ENCODE measurements at regions not wholly inside any gene's neighbourhood (a gene's known extent, or its start where the extent isn't known, plus 50 kb on each side); places are given as distances from the start of the nearest gene placed in this dataset.

DNA sequence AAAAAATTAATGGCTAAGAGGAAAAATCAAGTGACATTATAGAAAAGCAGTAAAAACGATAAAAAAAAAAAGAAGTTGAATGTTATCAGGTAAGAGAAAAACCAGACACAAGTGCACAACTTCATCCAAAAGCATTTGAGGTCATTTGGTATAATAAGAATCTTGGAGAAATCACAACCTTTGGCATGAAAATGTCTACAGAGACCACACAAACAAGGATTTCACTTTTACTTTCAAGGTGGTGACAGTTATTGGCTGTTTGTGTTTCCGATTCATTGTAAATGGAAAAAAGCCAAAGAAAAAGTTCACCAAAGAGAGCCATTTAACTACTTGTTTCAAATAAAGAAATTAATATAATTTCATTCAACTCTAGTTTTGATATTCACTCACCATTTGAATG lies 1193.5 kb downstream of the PCDH9 start:
- no peak for FAIRE-seq
- Histone ChIP-seq H3K36me3 (replicated peaks in 1 of 2; ENCODE audit: control insufficient read depth in 1 of 2, insufficient read depth in 2 of 2, low read length in 2 of 2) (no peaks in the 10 kb centered on the region), H3K4me3 (replicated peaks in 1 of 3; ENCODE audit: insufficient read depth in 1 of 3, low read depth in 2 of 3, low read length in 3 of 3) (no peak overlapping the region), H3K9me3 (ENCODE audit: low read length) (no peaks in the 10 kb centered on the region), H3K9ac (ENCODE audit: insufficient read depth, low read depth, low read length) (no peak overlapping the region), H3K4me1 (ENCODE audit: insufficient read depth, low read length) (no peaks in the 10 kb centered on the region), H2AFZ (ENCODE audit: low read length) (no peak overlapping the region), H3K4me2 (ENCODE audit: low read depth, low read length) (no peak overlapping the region), H4K20me1 (ENCODE audit: insufficient read depth, low read length) (no peaks in the 10 kb centered on the region), H3K27ac (ENCODE audit: extremely low read length, insufficient read depth, low read length) (no peak overlapping the region), H3K27me3 (ENCODE audit: control insufficient read depth in 1 of 2, insufficient read depth in 2 of 2, low read length in 2 of 2) (no peaks in the 10 kb centered on the region), H3K79me2 (ENCODE audit: insufficient read depth, low read length) (no peaks in the 10 kb centered on the region)
- ChIA-PET CTCF (ENCODE audit: low intra/inter-chr PET ratio, low total read pairs) (no interaction called here), POLR2A (no interaction called here)
- BruUV-seq (replicated peaks): no TSS peak
- 13% methylated on average over 2 of the region's 2 CpGs for WGBS (ENCODE audit: low lambda C conversion rate)
- no peak for DNase-seq (ENCODE audit: low spot score)
- intact Hi-C loops (cut with micrococcal nuclease; ENCODE audit: unreplicated experiment) (no loop called here), in situ Hi-C loops (cut with HindIII; ENCODE audit: extremely low pct_ligation_motif_present, low pct_unique_long_range_greater_than_20kb) (no loop called here)
- no peak for ATAC-seq
- TF ChIP-seq ZNF460 (CRISPR knock-in tag; IDR thresholded peaks at IDR 0.05; ENCODE audit: borderline replicate concordance): no peak
- no peak for TF ChIP-seq NFKBIZ (CRISPR knock-in tag; IDR thresholded peaks at IDR 0.05)
- TF ChIP-seq RORA (CRISPR knock-in tag; IDR thresholded peaks at IDR 0.05): no peak
- TF ChIP-seq ZSCAN30 (CRISPR knock-in tag; IDR thresholded peaks at IDR 0.05): no peak
- no peak for TF ChIP-seq ZNF350 (CRISPR knock-in tag; IDR thresholded peaks at IDR 0.05; ENCODE audit: borderline replicate concordance, low read depth)
- TF ChIP-seq TOPORS (CRISPR knock-in tag; IDR thresholded peaks at IDR 0.05): no peak
- TF ChIP-seq, protein P1, sequence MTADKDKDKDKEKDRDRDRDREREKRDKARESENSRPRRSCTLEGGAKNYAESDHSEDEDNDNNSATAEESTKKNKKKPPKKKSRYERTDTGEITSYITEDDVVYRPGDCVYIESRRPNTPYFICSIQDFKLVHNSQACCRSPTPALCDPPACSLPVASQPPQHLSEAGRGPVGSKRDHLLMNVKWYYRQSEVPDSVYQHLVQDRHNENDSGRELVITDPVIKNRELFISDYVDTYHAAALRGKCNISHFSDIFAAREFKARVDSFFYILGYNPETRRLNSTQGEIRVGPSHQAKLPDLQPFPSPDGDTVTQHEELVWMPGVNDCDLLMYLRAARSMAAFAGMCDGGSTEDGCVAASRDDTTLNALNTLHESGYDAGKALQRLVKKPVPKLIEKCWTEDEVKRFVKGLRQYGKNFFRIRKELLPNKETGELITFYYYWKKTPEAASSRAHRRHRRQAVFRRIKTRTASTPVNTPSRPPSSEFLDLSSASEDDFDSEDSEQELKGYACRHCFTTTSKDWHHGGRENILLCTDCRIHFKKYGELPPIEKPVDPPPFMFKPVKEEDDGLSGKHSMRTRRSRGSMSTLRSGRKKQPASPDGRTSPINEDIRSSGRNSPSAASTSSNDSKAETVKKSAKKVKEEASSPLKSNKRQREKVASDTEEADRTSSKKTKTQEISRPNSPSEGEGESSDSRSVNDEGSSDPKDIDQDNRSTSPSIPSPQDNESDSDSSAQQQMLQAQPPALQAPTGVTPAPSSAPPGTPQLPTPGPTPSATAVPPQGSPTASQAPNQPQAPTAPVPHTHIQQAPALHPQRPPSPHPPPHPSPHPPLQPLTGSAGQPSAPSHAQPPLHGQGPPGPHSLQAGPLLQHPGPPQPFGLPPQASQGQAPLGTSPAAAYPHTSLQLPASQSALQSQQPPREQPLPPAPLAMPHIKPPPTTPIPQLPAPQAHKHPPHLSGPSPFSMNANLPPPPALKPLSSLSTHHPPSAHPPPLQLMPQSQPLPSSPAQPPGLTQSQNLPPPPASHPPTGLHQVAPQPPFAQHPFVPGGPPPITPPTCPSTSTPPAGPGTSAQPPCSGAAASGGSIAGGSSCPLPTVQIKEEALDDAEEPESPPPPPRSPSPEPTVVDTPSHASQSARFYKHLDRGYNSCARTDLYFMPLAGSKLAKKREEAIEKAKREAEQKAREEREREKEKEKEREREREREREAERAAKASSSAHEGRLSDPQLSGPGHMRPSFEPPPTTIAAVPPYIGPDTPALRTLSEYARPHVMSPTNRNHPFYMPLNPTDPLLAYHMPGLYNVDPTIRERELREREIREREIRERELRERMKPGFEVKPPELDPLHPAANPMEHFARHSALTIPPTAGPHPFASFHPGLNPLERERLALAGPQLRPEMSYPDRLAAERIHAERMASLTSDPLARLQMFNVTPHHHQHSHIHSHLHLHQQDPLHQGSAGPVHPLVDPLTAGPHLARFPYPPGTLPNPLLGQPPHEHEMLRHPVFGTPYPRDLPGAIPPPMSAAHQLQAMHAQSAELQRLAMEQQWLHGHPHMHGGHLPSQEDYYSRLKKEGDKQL (CRISPR knock-in tag; IDR thresholded peaks at IDR 0.05; ENCODE audit: low read depth): no peak
- TF ChIP-seq ZNF749 (CRISPR knock-in tag; IDR thresholded peaks at IDR 0.05; ENCODE audit: borderline replicate concordance): no peak
- TF ChIP-seq, protein P2, sequence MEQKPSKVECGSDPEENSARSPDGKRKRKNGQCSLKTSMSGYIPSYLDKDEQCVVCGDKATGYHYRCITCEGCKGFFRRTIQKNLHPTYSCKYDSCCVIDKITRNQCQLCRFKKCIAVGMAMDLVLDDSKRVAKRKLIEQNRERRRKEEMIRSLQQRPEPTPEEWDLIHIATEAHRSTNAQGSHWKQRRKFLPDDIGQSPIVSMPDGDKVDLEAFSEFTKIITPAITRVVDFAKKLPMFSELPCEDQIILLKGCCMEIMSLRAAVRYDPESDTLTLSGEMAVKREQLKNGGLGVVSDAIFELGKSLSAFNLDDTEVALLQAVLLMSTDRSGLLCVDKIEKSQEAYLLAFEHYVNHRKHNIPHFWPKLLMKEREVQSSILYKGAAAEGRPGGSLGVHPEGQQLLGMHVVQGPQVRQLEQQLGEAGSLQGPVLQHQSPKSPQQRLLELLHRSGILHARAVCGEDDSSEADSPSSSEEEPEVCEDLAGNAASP (CRISPR knock-in tag; IDR thresholded peaks at IDR 0.05; ENCODE audit: borderline replicate concordance): no peak
- no peak for TF ChIP-seq NR2C2 (CRISPR knock-in tag; IDR thresholded peaks at IDR 0.05; ENCODE audit: borderline replicate concordance)
- TF ChIP-seq KLF13 (CRISPR knock-in tag; IDR thresholded peaks at IDR 0.05): no peak
- TF ChIP-seq, protein P3, sequence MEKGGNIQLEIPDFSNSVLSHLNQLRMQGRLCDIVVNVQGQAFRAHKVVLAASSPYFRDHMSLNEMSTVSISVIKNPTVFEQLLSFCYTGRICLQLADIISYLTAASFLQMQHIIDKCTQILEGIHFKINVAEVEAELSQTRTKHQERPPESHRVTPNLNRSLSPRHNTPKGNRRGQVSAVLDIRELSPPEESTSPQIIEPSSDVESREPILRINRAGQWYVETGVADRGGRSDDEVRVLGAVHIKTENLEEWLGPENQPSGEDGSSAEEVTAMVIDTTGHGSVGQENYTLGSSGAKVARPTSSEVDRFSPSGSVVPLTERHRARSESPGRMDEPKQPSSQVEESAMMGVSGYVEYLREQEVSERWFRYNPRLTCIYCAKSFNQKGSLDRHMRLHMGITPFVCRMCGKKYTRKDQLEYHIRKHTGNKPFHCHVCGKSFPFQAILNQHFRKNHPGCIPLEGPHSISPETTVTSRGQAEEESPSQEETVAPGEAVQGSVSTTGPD (CRISPR knock-in tag; IDR thresholded peaks at IDR 0.05): no peak
- TF ChIP-seq ZFP36L2 (CRISPR knock-in tag; IDR thresholded peaks at IDR 0.05): no peak
- TF ChIP-seq, protein P4, sequence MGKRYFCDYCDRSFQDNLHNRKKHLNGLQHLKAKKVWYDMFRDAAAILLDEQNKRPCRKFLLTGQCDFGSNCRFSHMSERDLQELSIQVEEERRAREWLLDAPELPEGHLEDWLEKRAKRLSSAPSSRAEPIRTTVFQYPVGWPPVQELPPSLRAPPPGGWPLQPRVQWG (CRISPR knock-in tag; IDR thresholded peaks at IDR 0.05; ENCODE audit: borderline replicate concordance, low read depth): no peak
